ENCODE measurements at regions not wholly inside any gene's neighbourhood (a gene's known extent, or its start where the extent isn't known, plus 50 kb on each side); places are given as distances from the start of the nearest gene placed in this dataset.
"Not testable (repeated sequence)": the region's sequence is repeated elsewhere in the genome, so short reads cannot be mapped to it uniquely, and the experiment has no call there.

DNA sequence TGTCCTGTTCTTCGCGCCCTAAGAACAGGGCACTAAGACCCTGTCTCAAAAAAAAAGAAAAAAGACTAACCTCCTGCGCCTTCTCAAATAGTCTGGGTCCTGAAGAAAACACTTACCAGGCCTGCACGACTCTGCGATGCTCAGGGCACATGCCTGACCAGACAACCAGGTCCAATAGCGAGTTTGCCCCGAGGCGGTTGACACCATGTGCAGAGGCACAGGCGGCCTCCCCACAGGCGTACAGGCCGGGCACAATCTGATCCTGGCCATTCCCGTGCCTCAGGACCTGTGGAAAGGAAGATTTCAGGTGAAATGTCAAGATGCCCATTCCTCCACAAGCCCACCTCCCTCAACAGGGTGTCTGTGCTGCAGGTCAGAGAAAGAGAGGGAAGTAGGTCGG lies 65.9 kb upstream of the TNK2 start:
- intact Hi-C loops (cut with micrococcal nuclease) = loop anchor here (5.0 kb wide), 1 partner anchor 297 kb away; no protein-coding TSS in a partner anchor

DNA sequence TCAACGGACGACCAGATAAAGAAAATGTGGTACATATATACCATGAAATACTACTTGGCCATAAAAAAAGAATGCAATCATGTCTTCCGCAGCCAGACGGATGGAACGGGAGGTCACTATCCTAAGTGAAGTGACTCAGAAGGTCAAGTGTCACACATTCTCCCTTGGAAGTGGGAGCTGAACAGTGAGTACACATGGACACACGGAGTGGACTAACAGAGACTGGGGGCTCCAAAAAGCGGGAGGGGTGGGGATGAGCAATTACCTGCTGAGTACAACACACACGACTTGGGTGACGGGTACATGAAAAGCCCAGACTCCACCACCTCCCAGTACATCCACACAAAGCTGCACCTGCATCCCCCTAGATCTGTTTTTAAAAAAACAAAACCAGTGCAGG lies 62.5 kb upstream of the TNK2 start:
- intact Hi-C loops (cut with micrococcal nuclease) = loop anchor here (5.0 kb wide), 1 partner anchor 294 kb away; no protein-coding TSS in a partner anchor

DNA sequence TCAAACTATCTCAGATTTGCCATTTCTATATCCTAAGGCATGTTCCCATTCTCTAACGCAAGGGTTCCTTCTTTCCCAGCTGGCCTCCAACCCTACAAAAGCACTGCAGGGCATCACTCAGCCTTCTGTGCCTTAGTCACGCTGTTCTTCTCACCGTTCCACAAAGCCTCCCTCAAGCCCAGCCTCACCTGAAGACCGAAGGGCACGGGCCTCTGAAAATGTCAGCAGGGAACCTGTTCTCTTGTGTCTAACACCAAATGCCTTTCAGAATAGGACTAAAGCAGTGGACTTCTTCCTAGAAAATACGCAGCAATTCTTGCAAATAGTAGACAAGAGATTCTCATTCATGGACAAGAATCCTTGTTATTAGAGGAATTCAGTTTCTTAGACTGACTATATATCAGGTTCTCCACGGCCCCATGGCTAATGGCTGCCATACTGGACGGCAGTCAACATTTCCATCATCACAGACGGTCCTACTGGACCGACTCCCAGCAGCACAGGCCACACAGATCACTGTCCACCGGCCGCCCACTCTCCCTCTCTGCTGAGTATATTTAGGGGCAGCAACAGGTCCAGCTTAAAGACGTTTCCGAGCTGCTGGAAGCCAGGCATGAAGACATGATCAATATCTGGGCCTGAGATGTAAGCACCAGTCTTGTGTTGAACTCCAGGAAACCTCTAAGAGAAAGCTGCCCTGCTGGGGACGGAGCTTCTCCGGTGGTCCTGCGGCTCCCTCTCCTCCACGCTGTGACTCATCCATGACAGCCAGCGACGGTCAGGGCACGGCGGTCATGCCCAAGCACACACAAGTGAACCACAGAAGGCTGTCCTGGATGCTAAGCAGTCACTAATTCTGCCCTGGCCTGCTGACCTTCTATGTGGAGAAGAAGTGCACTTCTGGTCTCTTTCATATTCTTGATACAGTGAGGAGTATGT lies 61.8 kb upstream of the TNK2 start:
- intact Hi-C loops (cut with micrococcal nuclease) = loop anchor here (5.0 kb wide), 1 partner anchor 293 kb away; no protein-coding TSS in a partner anchor

DNA sequence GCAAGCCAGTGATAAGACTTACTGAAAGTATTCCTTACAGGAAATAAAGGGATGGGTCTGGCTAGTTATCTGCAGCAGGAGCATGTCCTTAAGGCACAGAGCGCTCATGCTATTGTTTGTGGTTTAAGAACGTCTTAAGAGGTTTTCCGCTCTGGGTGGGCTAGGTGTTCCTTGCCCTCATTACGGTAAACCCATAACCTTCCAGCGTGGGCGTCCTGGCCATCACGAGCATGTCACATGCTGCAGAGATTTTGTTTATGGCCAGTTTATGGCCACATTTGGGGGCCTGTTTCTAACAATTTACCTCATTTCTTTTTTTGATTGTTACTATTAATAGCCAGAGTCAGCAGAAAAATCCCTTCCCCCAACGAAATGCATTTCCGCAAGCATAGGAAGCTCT lies 61.0 kb upstream of the TNK2 start:
- intact Hi-C loops (cut with micrococcal nuclease) = not testable (repeated sequence)

DNA sequence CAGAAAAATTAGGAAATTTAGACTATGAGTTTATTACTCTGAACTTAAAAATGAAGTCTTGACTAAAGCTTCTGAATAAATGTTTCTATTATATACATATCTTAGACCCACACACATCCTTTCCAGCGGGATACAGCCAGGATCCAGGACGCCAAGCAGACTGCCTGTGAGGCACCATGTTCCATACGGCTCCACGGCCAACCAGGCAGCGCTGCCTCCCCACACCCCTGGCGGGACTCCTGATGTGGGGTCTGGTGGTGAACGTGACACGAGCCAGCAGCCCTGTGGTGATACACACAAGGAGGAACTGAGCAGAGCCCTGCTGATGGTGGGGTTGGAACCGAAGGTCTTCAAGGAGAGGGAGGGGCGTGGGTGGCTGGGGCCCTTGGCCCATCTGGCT lies 59.8 kb upstream of the TNK2 start:
- intact Hi-C loops (cut with micrococcal nuclease) = not testable (repeated sequence)

DNA sequence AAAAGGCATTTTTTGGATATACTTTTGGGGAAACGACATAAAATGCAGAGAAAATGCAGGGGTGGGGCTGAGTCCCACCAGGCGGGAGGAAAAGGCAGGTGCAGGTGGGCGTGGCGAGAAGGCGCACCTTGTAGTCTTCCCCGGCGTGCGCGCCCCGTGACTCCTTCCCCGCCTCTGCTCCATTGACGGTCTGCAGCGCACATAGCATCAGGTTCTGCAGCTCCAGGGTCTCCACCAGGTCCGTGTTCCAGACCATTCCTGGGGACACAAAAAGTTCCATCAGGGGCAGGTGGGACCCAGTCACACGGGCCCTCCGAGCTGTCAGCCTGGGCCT lies 59.0 kb upstream of the TNK2 start:
- intact Hi-C loops (cut with micrococcal nuclease) = not testable (repeated sequence)

DNA sequence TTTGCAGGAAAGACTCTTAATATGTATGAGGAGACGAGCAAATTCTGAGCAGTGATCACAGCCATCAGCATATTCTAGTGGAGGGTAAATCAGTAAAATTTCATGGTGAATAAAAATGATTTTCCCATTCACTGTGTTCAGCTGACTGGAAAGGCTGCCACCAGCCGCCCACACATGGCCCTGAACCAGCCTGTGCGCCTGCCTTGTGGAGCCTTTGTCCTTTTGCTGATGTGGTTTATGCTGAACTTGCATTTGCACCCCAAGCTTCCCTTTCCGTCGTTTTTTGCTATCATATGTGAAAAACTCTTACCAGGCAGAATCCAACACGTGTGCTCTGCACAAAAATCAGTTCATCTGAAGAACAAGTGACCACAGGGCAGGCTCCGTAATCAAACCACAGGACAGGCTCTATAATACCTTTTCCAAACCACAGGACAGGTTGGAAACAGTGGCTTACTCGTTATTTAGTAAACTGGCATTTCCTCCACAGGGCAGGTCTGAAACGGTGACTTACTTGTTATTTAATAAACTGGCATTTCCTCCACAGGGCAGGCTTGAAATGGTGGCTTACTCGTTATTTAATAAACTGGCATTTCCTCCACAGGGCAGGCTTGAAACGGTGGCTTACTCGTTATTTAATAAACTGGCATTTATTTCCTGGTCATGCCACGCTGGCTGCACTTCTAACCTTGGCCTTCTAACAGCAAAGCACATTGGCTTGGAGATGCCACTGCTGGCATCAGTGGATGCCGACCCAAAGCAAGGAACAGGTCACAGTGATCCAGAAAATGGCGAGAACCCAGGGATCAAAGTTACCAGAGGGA lies 58.4 kb upstream of the TNK2 start:
- intact Hi-C loops (cut with micrococcal nuclease) = not testable (repeated sequence)

DNA sequence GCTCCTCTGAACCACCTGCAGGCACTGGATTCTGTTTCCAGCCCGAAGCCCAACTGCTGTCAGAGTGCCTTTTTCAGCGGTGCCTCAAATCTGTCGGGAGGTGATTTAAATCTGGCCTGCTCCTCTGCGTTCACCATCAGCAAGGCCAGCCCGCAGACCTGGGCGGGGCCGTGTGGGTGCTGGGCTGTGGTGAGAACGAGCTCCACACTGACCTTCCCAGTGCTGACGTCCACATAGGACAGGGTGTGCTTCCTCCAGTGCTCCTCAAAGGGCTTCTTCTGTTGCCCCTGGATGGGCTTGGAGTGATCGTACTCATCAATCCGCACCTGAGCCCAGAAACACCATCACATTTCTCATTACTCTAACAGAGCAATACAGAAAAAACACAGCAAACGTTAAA lies 56.9 kb upstream of the TNK2 start:
- intact Hi-C loops (cut with micrococcal nuclease) = not testable (repeated sequence)

DNA sequence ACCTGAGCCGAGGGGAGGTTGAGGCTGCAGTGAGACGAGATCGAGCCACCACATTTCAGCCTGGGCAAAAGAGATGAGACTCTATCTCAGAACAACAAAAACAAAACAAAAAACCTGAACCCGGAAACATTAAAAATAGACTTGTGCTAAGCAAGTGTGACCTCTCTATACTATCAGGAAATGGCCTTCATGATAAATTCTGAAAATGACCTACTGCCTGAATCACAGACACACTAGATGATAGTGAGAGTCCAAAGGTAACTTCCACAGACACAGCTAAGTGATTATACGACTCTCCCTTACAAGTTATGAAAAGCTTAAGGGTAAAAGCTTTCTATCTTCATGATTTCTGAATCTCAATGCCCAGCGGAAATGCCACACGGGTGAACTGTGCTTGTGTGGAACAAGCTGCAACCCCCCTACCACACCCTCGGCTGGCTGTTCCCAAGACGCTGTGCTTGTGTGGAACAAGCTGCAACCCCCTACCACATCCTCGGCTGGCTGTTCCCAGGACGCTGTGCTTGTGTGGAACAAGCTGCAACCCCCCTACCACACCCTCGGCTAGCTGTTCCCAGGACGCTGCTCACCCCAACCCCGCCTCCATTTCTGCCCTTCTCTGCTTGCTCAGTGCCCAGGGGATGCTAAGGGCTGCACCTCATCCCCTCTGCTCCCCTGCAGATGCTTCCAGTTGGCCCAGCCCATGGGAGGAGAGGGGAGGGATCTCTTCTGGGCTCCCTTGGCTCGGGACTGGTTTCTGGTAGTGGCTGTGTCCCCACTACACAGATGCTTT lies 56.2 kb upstream of the TNK2 start:
- intact Hi-C loops (cut with micrococcal nuclease) = not testable (repeated sequence)

DNA sequence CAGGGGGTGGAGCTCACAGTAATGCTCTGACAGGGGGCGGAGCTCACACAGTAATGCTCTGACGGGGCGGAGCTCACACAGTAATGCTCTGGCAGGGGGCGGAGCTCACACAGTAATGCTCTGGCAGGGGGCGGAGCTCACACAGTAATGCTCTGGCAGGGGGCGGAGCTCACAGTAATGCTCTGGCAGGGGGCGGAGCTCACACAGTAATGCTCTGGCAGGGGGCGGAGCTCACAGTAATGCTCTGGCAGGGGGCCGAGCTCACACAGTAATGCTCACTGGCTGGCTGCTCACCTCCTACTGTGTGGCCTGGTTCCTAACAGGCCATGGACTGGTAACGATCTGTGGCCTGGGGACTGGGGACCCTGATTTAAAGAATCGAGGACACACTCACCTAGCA lies 53.9 kb upstream of the TNK2 start:
- intact Hi-C loops (cut with micrococcal nuclease) = not testable (repeated sequence)

DNA sequence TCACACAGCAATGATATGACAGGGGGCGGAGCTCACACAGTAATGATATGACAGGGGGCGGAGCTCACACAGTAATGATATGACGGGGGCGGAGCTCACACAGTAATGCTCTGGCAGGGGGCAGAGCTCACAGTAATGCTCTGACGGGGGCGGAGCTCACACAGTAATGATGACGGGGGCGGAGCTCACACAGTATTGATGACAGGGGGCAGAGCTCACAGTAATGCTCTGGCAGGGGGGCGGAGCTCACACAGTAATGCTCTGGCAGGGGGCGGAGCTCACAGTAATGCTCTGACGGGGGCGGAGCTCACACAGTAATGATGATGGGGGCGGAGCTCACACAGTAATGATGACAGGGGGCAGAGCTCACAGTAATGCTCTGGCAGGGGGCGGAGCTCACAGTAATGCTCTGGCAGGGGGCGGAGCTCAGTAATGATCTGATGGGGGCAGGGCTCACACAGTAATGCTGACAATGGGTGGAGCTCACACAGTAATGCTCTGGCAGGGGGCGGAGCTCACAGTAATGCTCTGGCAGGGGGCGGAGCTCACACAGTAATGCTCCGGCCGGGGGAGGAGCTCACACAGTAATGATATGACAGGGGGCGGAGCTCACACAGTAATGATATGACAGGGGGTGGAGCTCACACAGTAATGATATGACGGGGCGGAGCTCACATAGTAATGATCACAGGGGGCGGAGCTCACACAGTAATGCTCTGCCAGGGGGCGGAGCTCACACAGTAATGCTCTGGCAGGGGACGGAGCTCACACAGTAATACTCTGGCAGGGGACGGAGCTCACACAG lies 52.8 kb upstream of the TNK2 start:
- intact Hi-C loops (cut with micrococcal nuclease) = loop anchor here (2.0 kb wide), 1 partner anchor 52 kb away; the partner anchor contains the start of gene TNK2

DNA sequence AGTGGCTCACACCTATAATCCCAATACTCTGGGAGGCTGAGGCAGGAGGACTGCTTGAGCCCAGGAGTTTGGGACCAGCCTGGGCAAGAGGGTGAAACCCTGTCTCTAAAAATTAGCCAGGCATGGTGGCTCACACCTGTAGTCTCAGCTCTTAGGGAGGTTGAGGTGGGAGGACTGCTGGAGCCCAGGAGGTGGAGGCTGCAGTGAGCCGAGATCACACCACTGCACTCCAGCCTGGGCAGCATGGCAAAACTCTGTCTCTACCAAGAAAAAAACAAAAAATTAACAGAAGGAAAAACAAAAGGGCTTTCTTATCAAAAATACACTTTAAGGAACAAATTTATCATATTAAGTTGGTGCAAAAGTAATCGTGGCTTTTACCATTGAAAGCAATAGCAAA lies 51.8 kb upstream of the TNK2 start:
- intact Hi-C loops (cut with micrococcal nuclease) = loop anchor here (2.0 kb wide), 1 partner anchor 51 kb away; the partner anchor contains the start of gene TNK2

DNA sequence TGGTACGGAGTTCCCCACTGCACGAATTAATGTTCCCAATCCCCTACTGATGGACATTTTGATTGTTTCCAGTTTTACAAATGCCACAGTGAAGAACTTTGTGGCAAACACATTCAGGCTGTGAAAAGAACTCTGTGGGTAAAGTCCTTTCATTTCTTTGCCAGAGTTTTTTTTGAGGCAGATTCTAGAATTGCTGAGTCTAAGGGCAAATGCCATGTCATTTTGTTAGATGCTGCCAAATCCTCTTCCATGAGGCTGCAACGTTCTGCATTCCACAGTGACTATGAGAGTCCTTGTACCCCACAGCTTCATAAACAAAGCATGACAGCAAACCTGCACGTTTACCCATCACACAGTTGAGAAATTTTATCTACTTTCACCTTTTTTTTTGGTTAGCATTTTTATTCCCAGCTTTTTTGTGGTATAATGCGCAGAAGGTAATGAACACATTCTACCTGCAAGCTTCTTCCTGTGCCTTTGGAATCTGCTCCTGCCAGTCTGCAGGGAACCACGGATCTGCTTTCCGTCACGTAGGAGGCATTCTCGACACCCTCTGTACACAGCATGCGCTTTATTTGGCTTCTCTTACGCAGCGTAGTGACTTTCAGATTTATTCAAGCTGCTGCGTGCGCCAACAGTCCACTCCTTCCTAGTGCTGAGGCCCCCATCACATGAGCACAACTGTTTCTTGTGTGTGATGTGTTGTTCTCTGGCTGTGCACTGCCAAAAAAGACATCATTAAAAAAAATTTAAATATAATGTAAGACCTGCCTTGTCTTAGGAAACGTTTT lies 51.2 kb upstream of the TNK2 start:
- intact Hi-C loops (cut with micrococcal nuclease) = loop anchor here (2.0 kb wide), 1 partner anchor 51 kb away; the partner anchor contains the start of gene TNK2

DNA sequence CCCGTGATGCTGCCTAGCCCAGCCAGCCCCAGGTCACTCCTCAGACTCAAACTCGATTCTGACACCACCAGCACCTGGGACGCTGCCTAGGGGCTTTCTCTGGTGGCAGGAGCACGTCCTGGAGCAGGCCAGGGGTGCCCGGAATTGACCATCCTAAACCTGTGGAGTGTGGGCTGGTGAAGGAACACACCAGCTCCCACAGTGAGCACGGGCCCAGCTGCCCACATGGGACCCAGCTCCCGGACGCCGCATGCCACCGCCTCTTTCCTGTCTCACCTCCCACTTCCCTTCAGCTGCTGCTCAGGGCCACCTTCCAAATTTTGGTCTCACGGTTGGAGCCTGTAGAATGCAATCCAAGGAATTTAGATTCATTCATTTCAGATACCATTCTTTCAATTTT lies 50.4 kb upstream of the TNK2 start:
- intact Hi-C loops (cut with micrococcal nuclease) = not testable (repeated sequence)
